ENCODE measurements at regions not wholly inside any gene's neighbourhood (a gene's known extent, or its start where the extent isn't known, plus 50 kb on each side); places are given as distances from the start of the nearest gene placed in this dataset.

GRCh38 chr1:238406098-238406860, 515.6 kb upstream of the ZP4 start:
- H3K27me3 ChIP-seq = no peaks in the 10 kb centered on the region
- intact Hi-C loops (cut with DNase I) = no loop called here
- no peaks in the 10 kb centered on the region for H3K36me3 ChIP-seq
- H3K9me3 ChIP-seq = no peaks in the 10 kb centered on the region
- H3K4me3 ChIP-seq = no peak overlapping the region
- WGBS, 2 donors = 56 to 64% methylated on average over 3 of the region's 3 CpGs
- H3K4me1 ChIP-seq = no peaks in the 10 kb centered on the region
- H3K27ac ChIP-seq = no peak overlapping the region
- DNase-seq = no peak
- TF ChIP-seq CTCF (IDR thresholded peaks at IDR 0.05) = no peak
- no peak for TF ChIP-seq EP300 (IDR thresholded peaks at IDR 0.05)
- no peak for TF ChIP-seq POLR2AphosphoS5 (IDR thresholded peaks at IDR 0.05)
- no peak for TF ChIP-seq POLR2A (IDR thresholded peaks at IDR 0.05)

- TF ChIP-seq POLR2A (IDR thresholded peaks at IDR 0.05) (no peak), CTCF (IDR thresholded peaks at IDR 0.05) (no peak), EP300 (IDR thresholded peaks at IDR 0.05) (no peak), POLR2AphosphoS5 (IDR thresholded peaks at IDR 0.05) (no peak)
- DNase-seq = no peak
These were observed 514.2 kb upstream of the ZP4 start for GRCh38 chr1:238404921-238405320.

GRCh38 chr1:238404481-238404880, 513.8 kb upstream of the ZP4 start:
- Histone ChIP-seq H3K4me1 (no peaks in the 10 kb centered on the region), H3K27me3 (no peaks in the 10 kb centered on the region), H3K27ac (no peak overlapping the region), H3K36me3 (no peaks in the 10 kb centered on the region), H3K4me3 (no peak overlapping the region), H3K9me3 (no peaks in the 10 kb centered on the region)
- TF ChIP-seq POLR2A (IDR thresholded peaks at IDR 0.05) (no peak), EP300 (IDR thresholded peaks at IDR 0.05) (no peak), POLR2AphosphoS5 (IDR thresholded peaks at IDR 0.05) (no peak), CTCF (IDR thresholded peaks at IDR 0.05) (no peak)
- WGBS, 2 donors = 51 to 52% methylated on average over 1 of the region's 1 CpG
- no peak for DNase-seq
- intact Hi-C loops (cut with DNase I) = no loop called here

More at GRCh38 chr1:238404921-238405320, 514.2 kb upstream of the ZP4 start:
- Histone ChIP-seq H3K9me3 (no peaks in the 10 kb centered on the region), H3K4me3 (no peak overlapping the region), H3K27ac (no peak overlapping the region), H3K36me3 (no peaks in the 10 kb centered on the region), H3K4me1 (no peaks in the 10 kb centered on the region), H3K27me3 (no peaks in the 10 kb centered on the region)
- 49 to 75% methylated on average over 2 of the region's 2 CpGs for WGBS, 2 donors
- intact Hi-C loops (cut with DNase I) = no loop called here

- intact Hi-C loops (cut with DNase I) = no loop called here
- no peak for DNase-seq
- Histone ChIP-seq H3K27ac (no peak overlapping the region), H3K9me3 (no peaks in the 10 kb centered on the region), H3K36me3 (no peaks in the 10 kb centered on the region), H3K27me3 (no peaks in the 10 kb centered on the region), H3K4me1 (no peaks in the 10 kb centered on the region), H3K4me3 (no peak overlapping the region)
- 70% methylated on average over 4 of the region's 4 CpGs for WGBS, 2 donors
- no peak for TF ChIP-seq POLR2AphosphoS5 (IDR thresholded peaks at IDR 0.05)
- TF ChIP-seq CTCF (IDR thresholded peaks at IDR 0.05) = no peak
- no peak for TF ChIP-seq POLR2A (IDR thresholded peaks at IDR 0.05)
- TF ChIP-seq EP300 (IDR thresholded peaks at IDR 0.05) = no peak
These were observed 510.4 kb upstream of the ZP4 start for GRCh38 chr1:238401144-238401543.

GRCh38 chr1:238399558-238399957, 508.8 kb upstream of the ZP4 start:
- 77 to 90% methylated on average over 4 of the region's 4 CpGs for WGBS, 2 donors
- TF ChIP-seq POLR2AphosphoS5 (IDR thresholded peaks at IDR 0.05) (no peak), EP300 (IDR thresholded peaks at IDR 0.05) (no peak), POLR2A (IDR thresholded peaks at IDR 0.05) (no peak), CTCF (IDR thresholded peaks at IDR 0.05) (no peak)
- H3K9me3 ChIP-seq = no peaks in the 10 kb centered on the region
- no peaks in the 10 kb centered on the region for H3K4me1 ChIP-seq
- DNase-seq = no peak
- H3K4me3 ChIP-seq = no peak overlapping the region
- no peak overlapping the region for H3K27ac ChIP-seq
- H3K36me3 ChIP-seq = no peaks in the 10 kb centered on the region
- H3K27me3 ChIP-seq = no peaks in the 10 kb centered on the region
- intact Hi-C loops (cut with DNase I) = no loop called here

Data from sigmoid colon (tissue), 6 donors.